HL-60 (cell line): ENCODE measurements at regions not wholly inside any gene's neighbourhood (a gene's known extent, or its start where the extent isn't known, plus 50 kb on each side); places are given as distances from the start of the nearest gene placed in this dataset.

ENCODE experiments used
- DNase-seq, 2 experiments: peaks; one replicate each; pipeline ENCODE4 v3.0.0-alpha.2; 2010 to 2020; ENCODE audit warnings: low read depth in 1 of 2, low spot score in 1 of 2
- H3K27ac ChIP-seq: fragments of 250-450 bp; sonication (Bioruptor Pico); replicated peaks from 2 replicates; pipeline ENCODE4 v1.5.1; 2020; ENCODE audit warnings: mild to moderate bottlenecking, moderate library complexity
- H3K27me3 ChIP-seq: fragments of 250-450 bp; sonication (Bioruptor Pico); 2 replicates; pipeline ENCODE4 v1.5.1; 2021; ENCODE audit warnings: mild to moderate bottlenecking, moderate library complexity; ENCODE audit not compliant: insufficient read depth, poor library complexity, severe bottlenecking
- H3K4me3 ChIP-seq: replicated peaks from 2 replicates; pipeline ENCODE4 v1.5.1; 2011; ENCODE audit warnings: mild to moderate bottlenecking, control low read depth, low read length; ENCODE audit not compliant: insufficient read depth
- GABPA ChIP-seq: IDR thresholded peaks from 2 replicates; pipeline ENCODE4 v1.6.1; 2012; ENCODE audit warnings: low read depth
- POLR2AphosphoS5 ChIP-seq: IDR thresholded peaks from 2 replicates; pipeline ENCODE4 v1.6.1; 2012; ENCODE audit warnings: low read depth
- REST ChIP-seq: IDR thresholded peaks from 2 replicates; pipeline ENCODE4 v1.6.1; 2012; ENCODE audit warnings: low read depth; ENCODE audit not compliant: insufficient replicate concordance
- SPI1 ChIP-seq: IDR thresholded peaks from 2 replicates; pipeline ENCODE4 v1.6.1; 2012; ENCODE audit warnings: low read depth, mild to moderate bottlenecking, borderline replicate concordance
- TF ChIP-seq, protein P1 (sequence below): IDR thresholded peaks from one replicate; pipeline ENCODE4 v1.5.1; 2011; ENCODE audit warnings: low read length, control low read depth, inconsistent platforms; ENCODE audit not compliant: insufficient read depth

DNA sequence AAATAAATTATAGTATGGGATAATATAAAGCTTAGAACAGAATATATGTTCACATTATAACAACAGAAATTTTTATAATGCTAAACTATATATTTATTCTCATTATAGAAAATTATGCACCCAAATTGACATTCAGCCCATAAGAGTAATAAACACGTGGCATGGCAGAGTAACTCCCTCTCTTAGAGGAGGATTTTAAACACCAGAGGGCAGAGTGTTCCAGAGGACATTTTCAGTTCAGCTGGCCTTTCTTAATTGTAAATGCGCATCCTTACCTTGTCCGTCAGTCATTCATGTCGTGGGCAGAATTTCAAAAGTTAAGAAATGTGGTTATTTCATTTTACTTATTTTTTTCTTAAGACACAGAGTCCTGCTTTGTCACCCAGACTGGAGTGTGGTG lies 147.1 kb downstream of the TANC2 start:
- Histone ChIP-seq H3K27ac (no peak overlapping the region), H3K27me3 (no peaks in the 10 kb centered on the region), H3K4me3 (no peak overlapping the region)
- no peak for DNase-seq
- no peak for TF ChIP-seq SPI1
- no peak for TF ChIP-seq GABPA
- no peak for TF ChIP-seq POLR2AphosphoS5
- TF ChIP-seq, protein P1, sequence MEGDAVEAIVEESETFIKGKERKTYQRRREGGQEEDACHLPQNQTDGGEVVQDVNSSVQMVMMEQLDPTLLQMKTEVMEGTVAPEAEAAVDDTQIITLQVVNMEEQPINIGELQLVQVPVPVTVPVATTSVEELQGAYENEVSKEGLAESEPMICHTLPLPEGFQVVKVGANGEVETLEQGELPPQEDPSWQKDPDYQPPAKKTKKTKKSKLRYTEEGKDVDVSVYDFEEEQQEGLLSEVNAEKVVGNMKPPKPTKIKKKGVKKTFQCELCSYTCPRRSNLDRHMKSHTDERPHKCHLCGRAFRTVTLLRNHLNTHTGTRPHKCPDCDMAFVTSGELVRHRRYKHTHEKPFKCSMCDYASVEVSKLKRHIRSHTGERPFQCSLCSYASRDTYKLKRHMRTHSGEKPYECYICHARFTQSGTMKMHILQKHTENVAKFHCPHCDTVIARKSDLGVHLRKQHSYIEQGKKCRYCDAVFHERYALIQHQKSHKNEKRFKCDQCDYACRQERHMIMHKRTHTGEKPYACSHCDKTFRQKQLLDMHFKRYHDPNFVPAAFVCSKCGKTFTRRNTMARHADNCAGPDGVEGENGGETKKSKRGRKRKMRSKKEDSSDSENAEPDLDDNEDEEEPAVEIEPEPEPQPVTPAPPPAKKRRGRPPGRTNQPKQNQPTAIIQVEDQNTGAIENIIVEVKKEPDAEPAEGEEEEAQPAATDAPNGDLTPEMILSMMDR, result no peak
- TF ChIP-seq REST, result no peak

- TF ChIP-seq GABPA (no peak), REST (no peak), SPI1 (no peak), POLR2AphosphoS5 (no peak)
- TF ChIP-seq, protein P1, result no peak
- Histone ChIP-seq H3K27me3 (no peaks in the 10 kb centered on the region), H3K27ac (no peak overlapping the region), H3K4me3 (no peak overlapping the region)
- no peak for DNase-seq
Observed at GRCh38 chr17:63116228-63116627, 150.2 kb downstream of the TANC2 start.

- Histone ChIP-seq H3K4me3 (no peak overlapping the region), H3K27ac (no peak overlapping the region), H3K27me3 (no peaks in the 10 kb centered on the region)
- TF ChIP-seq SPI1, result no peak
- no peak for DNase-seq
Observed at GRCh38 chr17:63116967-63117830, 151.2 kb downstream of the TANC2 start.

DNA sequence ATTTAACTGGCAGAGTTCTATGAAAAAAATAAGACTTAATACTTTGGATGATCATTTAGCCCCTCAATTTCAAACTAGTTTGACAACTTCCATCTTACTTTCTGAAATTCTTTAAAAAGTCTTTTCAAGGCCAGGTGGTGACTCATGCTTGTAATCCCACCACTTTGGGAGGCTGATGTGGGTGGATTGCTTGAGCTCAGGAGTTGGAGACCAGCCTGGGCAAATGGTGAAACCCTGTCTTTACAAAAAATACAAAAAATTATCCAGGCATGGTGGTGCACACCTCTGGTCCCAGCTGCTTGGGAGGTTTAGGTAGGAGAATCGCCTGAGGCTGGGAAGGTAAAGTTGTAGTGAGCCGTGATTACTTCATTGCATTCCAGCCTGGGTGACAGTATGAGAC lies 154.4 kb downstream of the TANC2 start:
- no peak overlapping the region for H3K27ac ChIP-seq
- H3K27me3 ChIP-seq, result no peaks in the 10 kb centered on the region
- H3K4me3 ChIP-seq, result no peak overlapping the region
- TF ChIP-seq POLR2AphosphoS5, result no peak
- TF ChIP-seq, protein P1, result no peak
- TF ChIP-seq GABPA, result no peak
- TF ChIP-seq SPI1, result no peak
- no peak for TF ChIP-seq REST
- DNase-seq, result no peak
